ENCODE measurements at regions not wholly inside any gene's neighbourhood (a gene's known extent, or its start where the extent isn't known, plus 50 kb on each side); places are given as distances from the start of the nearest gene placed in this dataset.

GRCh38 chr15:68484696-68485400, 52.9 kb upstream of the ITGA11 start:
- TF ChIP-seq CTCF (IDR thresholded peaks at IDR 0.05) (no peak), POLR2A (IDR thresholded peaks at IDR 0.05) (no peak)
